Erythroblast (primary cell): ENCODE measurements at regions not wholly inside any gene's neighbourhood (a gene's known extent, or its start where the extent isn't known, plus 50 kb on each side); places are given as distances from the start of the nearest gene placed in this dataset.

Experiments
- DNase-seq, 2 experiments: peaks; one replicate each; lab custom pipeline; 2025; lab: John Stamatoyannopoulos, UW
- GATA1 ChIP-seq: IDR thresholded peaks from 2 replicates; pipeline ENCODE4 v1.6.1; 2011; ENCODE audit warnings: low read depth, mild to moderate bottlenecking, control low read depth, low read length, moderate library complexity
- POLR2A ChIP-seq: IDR thresholded peaks from 2 replicates; pipeline ENCODE4 v1.6.1; 2011; ENCODE audit warnings: mild to moderate bottlenecking, low read length

GRCh38 chr9:13675638-13676000 lies 396.1 kb upstream of the MPDZ start:
- TF ChIP-seq POLR2A: no peak
- no peak for TF ChIP-seq GATA1
- no peak for DNase-seq

GRCh38 chr9:13674926-13675637 lies 395.6 kb upstream of the MPDZ start:
- DNase-seq: no peak

DNA sequence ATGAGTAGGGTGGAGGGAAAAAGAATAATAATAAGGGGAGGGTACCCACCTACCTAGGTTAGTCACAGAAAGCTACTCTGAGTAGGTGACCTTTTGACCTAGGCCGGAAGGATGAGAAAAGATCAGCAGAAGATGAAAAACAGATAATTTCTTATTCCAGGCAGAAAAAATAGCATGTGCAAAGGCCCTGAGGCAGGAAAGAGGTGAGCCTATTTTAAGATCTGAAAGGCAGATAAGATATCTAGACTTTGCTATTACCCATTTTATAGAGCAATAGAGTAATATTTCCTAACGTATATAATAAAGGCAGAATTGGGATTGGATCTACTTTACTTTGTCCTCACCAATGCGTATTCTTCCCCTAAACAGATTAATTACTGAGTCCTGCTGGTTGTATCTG lies 393.9 kb upstream of the MPDZ start:
- no peak for DNase-seq
- no peak for TF ChIP-seq GATA1
- no peak for TF ChIP-seq POLR2A

More at GRCh38 chr9:13674926-13675637, 395.6 kb upstream of the MPDZ start:
- TF ChIP-seq GATA1 (no peak), POLR2A (no peak)

GRCh38 chr9:13665418-13666066 lies 386.1 kb upstream of the MPDZ start:
- DNase-seq: peak in 1 of 2 experiments; percentile 28
- TF ChIP-seq GATA1 (no peak), POLR2A (no peak)

- DNase-seq: no peak
- TF ChIP-seq GATA1: no peak
- TF ChIP-seq POLR2A: no peak
Observed at GRCh38 chr9:13661014-13661413, 381.5 kb upstream of the MPDZ start.

DNA sequence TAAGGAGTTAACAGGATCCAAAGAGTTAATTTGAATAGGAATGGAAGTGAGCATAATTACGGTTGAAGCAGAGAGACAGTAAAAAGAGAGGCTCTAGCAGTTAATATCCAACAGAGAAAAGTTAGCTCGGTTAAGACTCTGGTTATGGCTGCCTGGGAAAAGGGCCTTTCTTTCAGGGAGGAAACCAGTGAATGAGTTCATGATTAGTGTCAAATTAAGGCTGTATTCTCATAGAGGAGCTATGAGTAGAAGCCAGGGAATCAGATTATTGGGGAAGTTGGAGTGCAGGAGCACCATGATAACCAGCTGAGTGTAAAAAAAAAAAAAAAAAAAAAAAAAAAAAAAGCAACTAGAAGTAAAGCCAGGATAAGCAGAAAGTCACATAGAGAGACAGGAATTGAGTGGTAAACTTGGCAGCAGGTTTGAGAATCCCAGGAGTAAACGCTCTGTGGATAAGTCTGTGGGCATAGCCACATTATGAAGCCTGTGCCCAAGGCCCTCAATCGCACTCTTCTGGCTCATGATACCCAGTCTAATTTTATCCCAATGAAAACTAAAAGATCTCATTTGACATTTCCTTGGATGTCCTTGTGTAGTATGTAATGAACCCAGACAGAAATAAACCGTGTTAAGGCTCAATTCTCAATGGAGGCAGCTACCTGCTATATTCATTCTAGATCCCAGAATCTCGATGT lies 372.6 kb upstream of the MPDZ start:
- TF ChIP-seq POLR2A: no peak
- no peak for DNase-seq

- DNase-seq: no peak
- TF ChIP-seq POLR2A (no peak), GATA1 (no peak)
Observed at GRCh38 chr9:13651526-13651925, 372.0 kb upstream of the MPDZ start.

- DNase-seq: no peak
- TF ChIP-seq POLR2A (no peak), GATA1 (no peak)
Observed at GRCh38 chr9:13648676-13649075, 369.2 kb upstream of the MPDZ start.

- no peak for TF ChIP-seq GATA1
- TF ChIP-seq POLR2A: no peak
Observed at GRCh38 chr9:13648068-13648467, 368.6 kb upstream of the MPDZ start.

GRCh38 chr9:13646500-13647021 lies 367.1 kb upstream of the MPDZ start:
- TF ChIP-seq GATA1: no peak
- no peak for TF ChIP-seq POLR2A
- no peak for DNase-seq

More at GRCh38 chr9:13648068-13648467, 368.6 kb upstream of the MPDZ start:
- DNase-seq: no peak

- no peak for DNase-seq
- TF ChIP-seq GATA1: no peak
- TF ChIP-seq POLR2A: no peak
Observed at GRCh38 chr9:13645557-13645956, 366.1 kb upstream of the MPDZ start.

DNA sequence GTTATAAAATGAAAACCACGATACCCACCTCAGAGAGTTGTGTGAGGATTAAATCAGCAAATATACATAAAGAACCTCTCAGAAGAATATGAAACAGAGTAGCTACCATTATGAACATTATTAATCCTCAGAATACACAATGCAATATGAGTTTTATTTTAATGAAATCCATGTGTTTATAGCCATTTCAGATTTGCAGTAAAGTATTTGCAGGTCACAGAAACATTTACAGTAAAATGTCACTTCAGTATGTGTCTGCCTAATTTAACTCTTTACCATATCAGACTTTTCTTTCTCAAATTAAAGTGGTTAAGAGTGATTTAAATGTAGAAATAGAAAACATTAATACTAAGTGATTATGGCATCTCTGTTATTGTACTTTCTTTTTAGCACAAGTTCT lies 365.2 kb upstream of the MPDZ start:
- TF ChIP-seq POLR2A: no peak
- no peak for TF ChIP-seq GATA1
- DNase-seq: no peak

DNA sequence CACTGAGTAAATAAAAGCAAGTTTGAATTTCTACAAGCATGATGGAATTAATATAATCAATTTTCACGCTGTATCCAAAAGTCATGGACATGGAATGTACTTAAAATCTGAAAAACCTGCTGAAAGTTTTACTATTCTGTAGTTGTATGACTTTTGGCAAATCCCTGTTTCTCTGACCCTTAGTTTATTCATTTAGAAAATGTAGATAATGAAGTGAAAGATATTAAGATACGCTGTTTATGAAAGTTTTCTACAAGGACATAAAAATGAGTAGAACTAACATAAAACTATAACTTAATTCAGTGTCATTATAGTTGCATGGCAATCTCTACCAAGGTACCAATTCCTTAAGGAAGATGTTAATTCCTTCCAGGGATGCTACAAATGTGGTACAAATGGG lies 363.2 kb upstream of the MPDZ start:
- no peak for DNase-seq
- TF ChIP-seq POLR2A: no peak
- TF ChIP-seq GATA1: no peak

- DNase-seq: no peak
- TF ChIP-seq GATA1: no peak
- TF ChIP-seq POLR2A: no peak
Observed at GRCh38 chr9:13629067-13629466, 349.6 kb upstream of the MPDZ start.
